PFSK-1 (cell line): ENCODE measurements at regions not wholly inside any gene's neighbourhood (a gene's known extent, or its start where the extent isn't known, plus 50 kb on each side); places are given as distances from the start of the nearest gene placed in this dataset.

Source experiments
- POLR2AphosphoS5 ChIP-seq: IDR thresholded peaks from 2 replicates; pipeline ENCODE4 v1.6.1; 2012; ENCODE audit warnings: low read depth, mild to moderate bottlenecking, control low read depth, low read length, moderate library complexity
- TF ChIP-seq, protein P1 (sequence below), 2 experiments: IDR thresholded peaks; 2 replicates each; pipeline versions ENCODE4 v1.6.1 to v1.8.0; 2011 to 2012; ENCODE audit warnings: low read depth in 2 of 2, low read length in 2 of 2, control low read depth in 1 of 2, inconsistent platforms in 1 of 2, mild to moderate bottlenecking in 1 of 2, moderate library complexity in 1 of 2; ENCODE audit not compliant: insufficient read depth in 1 of 2

DNA sequence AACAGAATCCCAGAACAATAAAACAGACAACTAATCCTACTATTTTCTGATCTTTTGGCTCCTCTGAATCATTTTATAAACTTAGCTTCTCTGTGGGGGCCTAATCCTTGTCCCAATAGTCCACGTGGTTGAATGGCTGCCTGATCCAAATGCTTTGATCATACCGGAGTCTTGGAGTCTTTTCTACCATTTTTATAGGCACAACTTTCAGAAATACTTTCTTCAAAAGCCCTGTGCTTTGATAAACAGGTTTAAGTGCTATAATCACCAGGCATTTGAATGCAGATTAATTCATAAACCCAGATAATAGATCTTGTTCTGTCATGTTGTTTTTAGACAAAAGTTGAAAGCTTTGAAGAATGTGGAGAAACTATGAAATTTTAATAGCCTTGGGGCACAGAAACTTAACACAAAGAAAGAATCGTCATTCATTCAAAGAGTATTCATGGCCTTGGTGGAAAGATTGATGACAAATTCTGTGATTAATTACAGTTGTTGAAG is 163.7 kb downstream of the AHR start:
- no peak for TF ChIP-seq POLR2AphosphoS5
- TF ChIP-seq, protein P1, sequence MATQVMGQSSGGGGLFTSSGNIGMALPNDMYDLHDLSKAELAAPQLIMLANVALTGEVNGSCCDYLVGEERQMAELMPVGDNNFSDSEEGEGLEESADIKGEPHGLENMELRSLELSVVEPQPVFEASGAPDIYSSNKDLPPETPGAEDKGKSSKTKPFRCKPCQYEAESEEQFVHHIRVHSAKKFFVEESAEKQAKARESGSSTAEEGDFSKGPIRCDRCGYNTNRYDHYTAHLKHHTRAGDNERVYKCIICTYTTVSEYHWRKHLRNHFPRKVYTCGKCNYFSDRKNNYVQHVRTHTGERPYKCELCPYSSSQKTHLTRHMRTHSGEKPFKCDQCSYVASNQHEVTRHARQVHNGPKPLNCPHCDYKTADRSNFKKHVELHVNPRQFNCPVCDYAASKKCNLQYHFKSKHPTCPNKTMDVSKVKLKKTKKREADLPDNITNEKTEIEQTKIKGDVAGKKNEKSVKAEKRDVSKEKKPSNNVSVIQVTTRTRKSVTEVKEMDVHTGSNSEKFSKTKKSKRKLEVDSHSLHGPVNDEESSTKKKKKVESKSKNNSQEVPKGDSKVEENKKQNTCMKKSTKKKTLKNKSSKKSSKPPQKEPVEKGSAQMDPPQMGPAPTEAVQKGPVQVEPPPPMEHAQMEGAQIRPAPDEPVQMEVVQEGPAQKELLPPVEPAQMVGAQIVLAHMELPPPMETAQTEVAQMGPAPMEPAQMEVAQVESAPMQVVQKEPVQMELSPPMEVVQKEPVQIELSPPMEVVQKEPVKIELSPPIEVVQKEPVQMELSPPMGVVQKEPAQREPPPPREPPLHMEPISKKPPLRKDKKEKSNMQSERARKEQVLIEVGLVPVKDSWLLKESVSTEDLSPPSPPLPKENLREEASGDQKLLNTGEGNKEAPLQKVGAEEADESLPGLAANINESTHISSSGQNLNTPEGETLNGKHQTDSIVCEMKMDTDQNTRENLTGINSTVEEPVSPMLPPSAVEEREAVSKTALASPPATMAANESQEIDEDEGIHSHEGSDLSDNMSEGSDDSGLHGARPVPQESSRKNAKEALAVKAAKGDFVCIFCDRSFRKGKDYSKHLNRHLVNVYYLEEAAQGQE (IDR thresholded peaks at IDR 0.05; ENCODE audit: insufficient read depth in 1 of 2, low read depth in 2 of 2, low read length in 2 of 2) = no peak
